Choroid plexus epithelial cell (primary cell): ENCODE measurements at regions not wholly inside any gene's neighbourhood (a gene's known extent, or its start where the extent isn't known, plus 50 kb on each side); places are given as distances from the start of the nearest gene placed in this dataset.

Source experiments
- DNase-seq: peaks from one replicate; pipeline ENCODE4 v3.0.0-alpha.2; 2010; ENCODE audit warnings: low read depth
- H3K4me3 ChIP-seq: 2 replicates; pipeline ENCODE4 v1.5.1; 2011; ENCODE audit warnings: low read depth, mild to moderate bottlenecking, control low read depth, low read length, moderate library complexity
- CTCF ChIP-seq: conservative IDR thresholded peaks from 2 replicates; pipeline ENCODE4 v1.5.1; 2011; ENCODE audit warnings: low read depth, mild to moderate bottlenecking, control low read depth, inconsistent platforms, low read length, moderate library complexity

- DNase-seq = no peak
- no peak overlapping the region for H3K4me3 ChIP-seq
- no peak for TF ChIP-seq CTCF
These were observed 59.6 kb downstream of the ARL6IP4 start for GRCh38 chr12:123040106-123040505.

GRCh38 chr12:123038966-123039365 is 58.5 kb downstream of the ARL6IP4 start:
- TF ChIP-seq CTCF = no peak
- DNase-seq = no peak
- no peak overlapping the region for H3K4me3 ChIP-seq

GRCh38 chr12:123038486-123038885 is 58.0 kb downstream of the ARL6IP4 start:
- TF ChIP-seq CTCF = no peak
- H3K4me3 ChIP-seq = no peak overlapping the region
- DNase-seq = no peak

DNA sequence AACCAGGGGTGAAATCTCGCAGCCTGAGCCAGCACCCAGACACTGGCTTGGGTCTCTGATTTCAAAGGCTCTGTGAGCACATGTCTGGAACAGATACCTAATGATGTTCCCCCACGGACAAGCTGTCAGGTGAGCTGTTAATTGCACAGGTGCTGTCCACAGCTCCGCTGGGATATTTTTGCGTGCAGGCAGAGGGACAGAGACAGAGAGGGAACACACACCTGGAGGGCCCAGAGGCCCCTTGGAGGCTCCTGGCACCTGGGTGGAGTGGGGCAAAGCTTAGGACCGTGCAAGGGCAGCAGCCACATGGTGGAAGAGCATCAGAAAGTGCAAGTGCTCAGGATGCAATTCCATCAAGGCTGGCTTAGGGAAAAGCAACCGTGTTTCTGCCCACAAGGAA is 57.3 kb downstream of the ARL6IP4 start:
- no peak for TF ChIP-seq CTCF
- no peak for DNase-seq
- H3K4me3 ChIP-seq = no peak overlapping the region

GRCh38 chr12:123036466-123037285 is 56.2 kb downstream of the ARL6IP4 start:
- no peak overlapping the region for H3K4me3 ChIP-seq
- TF ChIP-seq CTCF = no peak
- no peak for DNase-seq

DNA sequence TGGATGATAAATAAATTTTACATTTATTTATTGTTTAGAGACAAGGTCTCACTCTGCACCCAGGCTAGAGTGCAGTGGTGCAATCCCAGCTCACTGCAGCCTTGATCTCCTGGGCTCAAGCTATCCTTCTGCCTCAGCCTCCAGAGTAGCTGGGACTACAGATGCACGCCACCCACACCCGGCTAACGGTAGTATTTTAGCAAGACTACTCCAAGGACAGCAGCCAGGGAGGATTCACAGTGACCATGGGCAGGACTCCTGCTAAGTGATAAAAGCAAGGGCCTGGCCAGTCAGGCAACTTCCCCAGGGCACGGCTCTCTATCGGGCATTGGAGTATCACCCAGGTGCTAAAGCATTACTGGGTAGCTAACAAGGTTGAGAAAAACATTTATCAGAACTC is 55.4 kb downstream of the ARL6IP4 start:
- no peak for TF ChIP-seq CTCF
- DNase-seq = no peak
- H3K4me3 ChIP-seq = no peak overlapping the region

- DNase-seq = peak; percentile 49
- no peak overlapping the region for H3K4me3 ChIP-seq
- TF ChIP-seq CTCF = no peak
These were observed 54.4 kb downstream of the ARL6IP4 start for GRCh38 chr12:123034865-123035264.
